SU-DHL-6 (cell line): ENCODE measurements at regions not wholly inside any gene's neighbourhood (a gene's known extent, or its start where the extent isn't known, plus 50 kb on each side); places are given as distances from the start of the nearest gene placed in this dataset.

Experiments
- H2AFZ ChIP-seq: fragments of 200-600 bp; sonication (generic); 2 replicates; pipeline ENCODE4 v1.6.1; 2014; ENCODE audit warnings: low read depth, mild to moderate bottlenecking, moderate library complexity, mixed read lengths, antibody characterized with exemption, low read length; ENCODE audit not compliant: severe bottlenecking
- H3F3A ChIP-seq: fragments of 200-600 bp; shearing (Covaris generic); 2 replicates; pipeline ENCODE4 v1.6.0; 2016; ENCODE audit warnings: antibody characterized with exemption, mild to moderate bottlenecking; ENCODE audit not compliant: insufficient read depth
- H3K27ac ChIP-seq: fragments of 200-600 bp; sonication (generic); 2 replicates; pipeline ENCODE4 v1.5.1; 2016; ENCODE audit warnings: low read depth, mild to moderate bottlenecking, low read length, moderate library complexity, mixed read lengths
- H3K27me3 ChIP-seq: fragments of 200-600 bp; sonication (generic), shearing (Covaris generic); 2 replicates; pipeline ENCODE4 v1.6.0; 2014; ENCODE audit warnings: mild to moderate bottlenecking, low read length
- H3K36me3 ChIP-seq: fragments of 200-600 bp; sonication (generic); 2 replicates; pipeline ENCODE4 v1.6.1; 2014; ENCODE audit warnings: mild to moderate bottlenecking, low read length, mixed read lengths
- H3K4me2 ChIP-seq: fragments of 300-600, 200-600 bp; shearing (Covaris generic), sonication (generic); 2 replicates; pipeline ENCODE4 v1.6.0; 2014; ENCODE audit warnings: low read length, low read depth, mild to moderate bottlenecking; ENCODE audit not compliant: poor library complexity, severe bottlenecking
- H3K4me3 ChIP-seq: fragments of 200-600 bp; sonication (generic); 2 replicates; pipeline ENCODE4 v1.5.1; 2014; ENCODE audit warnings: antibody characterized with exemption, low read length, mild to moderate bottlenecking, mixed read lengths; ENCODE audit not compliant: insufficient read depth, poor library complexity, severe bottlenecking
- H3K79me2 ChIP-seq: fragments of 200-600 bp; sonication (generic); 2 replicates; pipeline ENCODE4 v1.6.1; 2014; ENCODE audit warnings: mild to moderate bottlenecking, low read length, moderate library complexity; ENCODE audit not compliant: insufficient read depth
- H3K9ac ChIP-seq: fragments of 200-600 bp; sonication (generic); 2 replicates; pipeline ENCODE4 v1.7.0; 2014; ENCODE audit warnings: mild to moderate bottlenecking, low read length
- H3K9me2 ChIP-seq: fragments of 200-600 bp; sonication (generic); replicated peaks from 2 replicates; pipeline ENCODE4 v1.6.1; 2014; ENCODE audit warnings: low read length; ENCODE audit not compliant: insufficient read depth
- H3K9me3 ChIP-seq: fragments of 200-600 bp; sonication (generic); 2 replicates; pipeline ENCODE4 v1.6.1; 2014; ENCODE audit warnings: low read length, mixed read lengths; ENCODE audit not compliant: insufficient read depth
- H4K20me1 ChIP-seq: fragments of 200-600 bp; sonication (generic); 2 replicates; pipeline ENCODE4 v1.6.1; 2014; ENCODE audit warnings: low read depth, mild to moderate bottlenecking, antibody characterized with exemption, low read length, moderate library complexity, mixed read lengths
- EZH2phosphoT487 ChIP-seq: fragments of 200-600 bp; sonication (generic), shearing (Covaris generic); conservative IDR thresholded peaks from 2 replicates; pipeline ENCODE4 v1.6.1; 2018; ENCODE audit warnings: mild to moderate bottlenecking, antibody characterized with exemption, low read length, moderate library complexity, mixed read lengths
- TF ChIP-seq, protein P1 (sequence below): fragments of 200-600 bp; sonication (generic); IDR thresholded peaks from one replicate; pipeline ENCODE4 v1.5.1; 2017; ENCODE audit warnings: antibody characterized with exemption, mild to moderate bottlenecking, low read length, moderate library complexity; ENCODE audit not compliant: insufficient read depth, poor library complexity, severe bottlenecking

- Histone ChIP-seq H2AFZ (no peak overlapping the region), H3K27ac (no peak overlapping the region), H4K20me1 (no peaks in the 10 kb centered on the region), H3K9me2 (no peaks in the 10 kb centered on the region), H3K79me2 (no peaks in the 10 kb centered on the region), H3K4me3 (no peak overlapping the region), H3K9me3 (no peaks in the 10 kb centered on the region), H3F3A (no peaks in the 10 kb centered on the region), H3K36me3 (no peaks in the 10 kb centered on the region), H3K4me2 (no peak overlapping the region), H3K9ac (no peak overlapping the region), H3K27me3 (no peaks in the 10 kb centered on the region)
- TF ChIP-seq, protein P1, sequence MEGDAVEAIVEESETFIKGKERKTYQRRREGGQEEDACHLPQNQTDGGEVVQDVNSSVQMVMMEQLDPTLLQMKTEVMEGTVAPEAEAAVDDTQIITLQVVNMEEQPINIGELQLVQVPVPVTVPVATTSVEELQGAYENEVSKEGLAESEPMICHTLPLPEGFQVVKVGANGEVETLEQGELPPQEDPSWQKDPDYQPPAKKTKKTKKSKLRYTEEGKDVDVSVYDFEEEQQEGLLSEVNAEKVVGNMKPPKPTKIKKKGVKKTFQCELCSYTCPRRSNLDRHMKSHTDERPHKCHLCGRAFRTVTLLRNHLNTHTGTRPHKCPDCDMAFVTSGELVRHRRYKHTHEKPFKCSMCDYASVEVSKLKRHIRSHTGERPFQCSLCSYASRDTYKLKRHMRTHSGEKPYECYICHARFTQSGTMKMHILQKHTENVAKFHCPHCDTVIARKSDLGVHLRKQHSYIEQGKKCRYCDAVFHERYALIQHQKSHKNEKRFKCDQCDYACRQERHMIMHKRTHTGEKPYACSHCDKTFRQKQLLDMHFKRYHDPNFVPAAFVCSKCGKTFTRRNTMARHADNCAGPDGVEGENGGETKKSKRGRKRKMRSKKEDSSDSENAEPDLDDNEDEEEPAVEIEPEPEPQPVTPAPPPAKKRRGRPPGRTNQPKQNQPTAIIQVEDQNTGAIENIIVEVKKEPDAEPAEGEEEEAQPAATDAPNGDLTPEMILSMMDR, result no peak
- TF ChIP-seq EZH2phosphoT487, result no peak
Observed at GRCh38 chr2:209369656-209370055, 54.2 kb upstream of the MAP2 start.

GRCh38 chr2:209371407-209371806 lies 52.4 kb upstream of the MAP2 start:
- H3K4me3 ChIP-seq, result no peak overlapping the region
- TF ChIP-seq EZH2phosphoT487, result no peak
- TF ChIP-seq, protein P1, result no peak

More at GRCh38 chr2:209371407-209371806, 52.4 kb upstream of the MAP2 start:
- H3K9me3 ChIP-seq, result 0 out of 2 replicates have a peak, but pooled peaks cover 2% of the 10 kb centered on the region
- H3K9me2 ChIP-seq, result no peaks in the 10 kb centered on the region
- no peak overlapping the region for H2AFZ ChIP-seq
- no peaks in the 10 kb centered on the region for H3F3A ChIP-seq
- no peaks in the 10 kb centered on the region for H3K36me3 ChIP-seq
- H3K4me2 ChIP-seq, result no peak overlapping the region
- no peak overlapping the region for H3K27ac ChIP-seq
- H4K20me1 ChIP-seq, result no peaks in the 10 kb centered on the region
- H3K79me2 ChIP-seq, result no peaks in the 10 kb centered on the region
- no peaks in the 10 kb centered on the region for H3K27me3 ChIP-seq
- no peak overlapping the region for H3K9ac ChIP-seq
